ENCODE measurements at regions not wholly inside any gene's neighbourhood (a gene's known extent, or its start where the extent isn't known, plus 50 kb on each side); places are given as distances from the start of the nearest gene placed in this dataset.

DNA sequence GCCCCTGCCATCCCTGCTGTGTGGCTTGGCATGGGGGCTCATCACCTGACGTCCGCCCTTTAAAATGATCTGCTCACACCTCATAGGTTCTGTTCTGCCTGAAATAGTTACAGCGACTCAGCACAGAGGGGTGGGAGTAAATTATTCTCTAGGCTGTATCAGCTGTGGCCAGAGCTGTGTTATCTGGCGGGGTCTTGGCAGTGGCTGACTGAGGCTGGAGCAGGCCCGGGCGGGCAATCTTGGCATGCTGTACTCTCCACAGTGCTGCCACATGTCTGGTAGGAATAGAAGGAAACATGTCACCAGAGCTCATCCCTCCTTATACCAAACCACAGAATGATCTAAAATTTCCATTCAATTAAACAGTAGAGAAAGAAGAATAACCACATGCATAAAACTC, 499.9 kb upstream of the LMCD1 start:
- TF ChIP-seq EZH2 (IDR thresholded peaks at IDR 0.05; ENCODE audit: borderline replicate concordance, low read length): no peak
- TF ChIP-seq CTCF (IDR thresholded peaks at IDR 0.05; ENCODE audit: low read length): no peak
- no peaks in the 10 kb centered on the region for H3F3A ChIP-seq (ENCODE audit: insufficient read depth, low read length)
- no peaks in the 10 kb centered on the region for H3K79me2 ChIP-seq (ENCODE audit: insufficient read depth, low read length)
- H3K27ac ChIP-seq (ENCODE audit: low read depth, low read length, poor library complexity, severe bottlenecking): no peak overlapping the region
- no peaks in the 10 kb centered on the region for H3K9me2 ChIP-seq (ENCODE audit: low read depth, low read length)
- no peak overlapping the region for H3K4me2 ChIP-seq (ENCODE audit: low read length)
- H3K36me3 ChIP-seq (ENCODE audit: insufficient read depth, low read length): no peaks in the 10 kb centered on the region
- H3K9me3 ChIP-seq (ENCODE audit: low read length): no peaks in the 10 kb centered on the region
- no peak overlapping the region for H2AFZ ChIP-seq (ENCODE audit: low read length)
- no peaks in the 10 kb centered on the region for H4K20me1 ChIP-seq (ENCODE audit: insufficient read depth, low read length)
- H3K4me1 ChIP-seq (ENCODE audit: insufficient read depth, low read length, severe bottlenecking): no peaks in the 10 kb centered on the region
- H3K4me3 ChIP-seq (ENCODE audit: low read depth, low read length, poor library complexity, severe bottlenecking): no peak overlapping the region
- no peak overlapping the region for H3K9ac ChIP-seq (ENCODE audit: low read length)
- no peaks in the 10 kb centered on the region for H3K27me3 ChIP-seq (ENCODE audit: insufficient read depth, low read length)

- Histone ChIP-seq H3K27me3 (ENCODE audit: insufficient read depth, low read length) (no peaks in the 10 kb centered on the region), H3K9me3 (ENCODE audit: low read length) (no peaks in the 10 kb centered on the region), H3K4me3 (ENCODE audit: low read depth, low read length, poor library complexity, severe bottlenecking) (no peak overlapping the region), H3K36me3 (ENCODE audit: insufficient read depth, low read length) (no peaks in the 10 kb centered on the region), H3K4me1 (ENCODE audit: insufficient read depth, low read length, severe bottlenecking) (no peaks in the 10 kb centered on the region), H3F3A (ENCODE audit: insufficient read depth, low read length) (no peaks in the 10 kb centered on the region), H3K9me2 (ENCODE audit: low read depth, low read length) (no peaks in the 10 kb centered on the region), H3K27ac (ENCODE audit: low read depth, low read length, poor library complexity, severe bottlenecking) (no peak overlapping the region), H3K79me2 (ENCODE audit: insufficient read depth, low read length) (no peaks in the 10 kb centered on the region), H2AFZ (ENCODE audit: low read length) (no peak overlapping the region), H3K9ac (ENCODE audit: low read length) (no peak overlapping the region), H4K20me1 (ENCODE audit: insufficient read depth, low read length) (no peaks in the 10 kb centered on the region), H3K4me2 (ENCODE audit: low read length) (no peak overlapping the region)
- TF ChIP-seq EZH2 (IDR thresholded peaks at IDR 0.05; ENCODE audit: borderline replicate concordance, low read length): no peak
- no peak for TF ChIP-seq CTCF (IDR thresholded peaks at IDR 0.05; ENCODE audit: low read length)
Observed at GRCh38 chr3:8011902-8012301, 489.7 kb upstream of the LMCD1 start.

DNA sequence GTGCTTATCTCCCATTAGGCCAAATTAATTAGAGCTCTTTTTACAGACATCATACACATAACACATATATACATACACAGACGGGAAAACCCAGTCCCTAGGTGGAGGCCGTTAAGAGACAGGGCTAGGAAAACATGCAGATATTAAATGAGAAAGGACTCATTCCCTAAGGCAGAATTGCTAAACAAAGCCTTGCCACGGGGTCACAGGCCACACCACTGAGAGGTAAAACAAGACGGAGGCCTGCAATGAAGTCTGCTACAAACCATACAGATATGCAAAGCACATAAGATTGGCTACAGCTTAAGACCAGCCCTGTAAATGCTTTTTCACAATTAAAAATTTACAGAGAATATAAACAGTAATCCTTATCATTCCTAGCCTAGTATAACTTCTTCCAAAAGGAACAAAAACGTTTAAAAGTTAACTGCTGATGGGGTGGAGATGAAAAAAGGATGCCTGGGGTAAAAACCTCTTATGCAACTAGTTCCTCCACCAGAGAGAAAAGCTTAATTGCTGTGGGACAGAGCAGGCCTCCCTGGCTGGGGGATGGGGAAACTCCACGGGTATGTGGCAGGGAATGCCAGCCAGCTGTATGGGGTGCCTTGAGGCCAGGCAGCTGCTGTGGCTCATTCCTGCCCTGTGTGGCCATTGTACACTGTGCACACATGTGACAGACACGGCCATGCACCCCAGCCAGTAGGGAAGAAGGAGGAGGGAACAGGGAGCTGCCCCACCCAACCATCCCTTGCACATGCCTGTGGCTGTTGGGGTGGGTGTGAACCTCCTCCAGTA, 481.4 kb upstream of the LMCD1 start:
- Histone ChIP-seq H3K9me3 (ENCODE audit: low read length) (no peaks in the 10 kb centered on the region), H3K27me3 (ENCODE audit: insufficient read depth, low read length) (no peaks in the 10 kb centered on the region), H3K4me3 (ENCODE audit: low read depth, low read length, poor library complexity, severe bottlenecking) (no peak overlapping the region), H2AFZ (ENCODE audit: low read length) (no peak overlapping the region), H3K79me2 (ENCODE audit: insufficient read depth, low read length) (no peaks in the 10 kb centered on the region), H3K4me2 (ENCODE audit: low read length) (no peak overlapping the region), H3K9me2 (ENCODE audit: low read depth, low read length) (no peaks in the 10 kb centered on the region), H3K4me1 (ENCODE audit: insufficient read depth, low read length, severe bottlenecking) (no peaks in the 10 kb centered on the region), H3K27ac (ENCODE audit: low read depth, low read length, poor library complexity, severe bottlenecking) (no peak overlapping the region), H4K20me1 (ENCODE audit: insufficient read depth, low read length) (no peaks in the 10 kb centered on the region), H3K36me3 (ENCODE audit: insufficient read depth, low read length) (no peaks in the 10 kb centered on the region), H3F3A (ENCODE audit: insufficient read depth, low read length) (no peaks in the 10 kb centered on the region), H3K9ac (ENCODE audit: low read length) (no peak overlapping the region)
- TF ChIP-seq EZH2 (IDR thresholded peaks at IDR 0.05; ENCODE audit: borderline replicate concordance, low read length): no peak
- TF ChIP-seq CTCF (IDR thresholded peaks at IDR 0.05; ENCODE audit: low read length): no peak

Measured in OCI-LY1 (cell line).